OCI-LY1 (cell line): ENCODE measurements at regions not wholly inside any gene's neighbourhood (a gene's known extent, or its start where the extent isn't known, plus 50 kb on each side); places are given as distances from the start of the nearest gene placed in this dataset.

Experiments
- H2AFZ ChIP-seq: fragments of 200-600 bp; sonication (generic), shearing (Covaris generic); 2 replicates; pipeline ENCODE4 v1.6.0; 2014; ENCODE audit warnings: antibody characterized with exemption, mild to moderate bottlenecking, low read length
- H3F3A ChIP-seq: fragments of 200-600 bp; sonication (generic), shearing (Covaris generic); 2 replicates; pipeline ENCODE4 v1.6.0; 2014; ENCODE audit warnings: mild to moderate bottlenecking, antibody characterized with exemption, low read length, moderate library complexity; ENCODE audit not compliant: insufficient read depth
- H3K27ac ChIP-seq: fragments of 200-600 bp; sonication (generic); 2 replicates; pipeline ENCODE4 v1.5.1; 2014; ENCODE audit warnings: low read length, mixed run types, mild to moderate bottlenecking, low read depth; ENCODE audit not compliant: poor library complexity, severe bottlenecking
- H3K27me3 ChIP-seq: fragments of 200-600 bp; sonication (generic); 2 replicates; pipeline ENCODE4 v1.6.0; 2014; ENCODE audit warnings: antibody characterized with exemption, mild to moderate bottlenecking, low read length, moderate library complexity; ENCODE audit not compliant: insufficient read depth
- H3K36me3 ChIP-seq: fragments of 200-600 bp; sonication (generic); 2 replicates; pipeline ENCODE4 v1.6.1; 2014; ENCODE audit warnings: mild to moderate bottlenecking, antibody characterized with exemption, low read length, moderate library complexity, mixed read lengths; ENCODE audit not compliant: insufficient read depth
- H3K4me1 ChIP-seq: fragments of 200-600 bp; sonication (generic); 2 replicates; pipeline ENCODE4 v1.5.1; 2014; ENCODE audit warnings: mild to moderate bottlenecking, low read length, moderate library complexity; ENCODE audit not compliant: insufficient read depth, severe bottlenecking
- H3K4me2 ChIP-seq: fragments of 200-600 bp; sonication (generic), shearing (Covaris generic); 2 replicates; pipeline ENCODE4 v1.6.1; 2014; ENCODE audit warnings: low read length
- H3K4me3 ChIP-seq: fragments of 200-600 bp; sonication (generic); 2 replicates; pipeline ENCODE4 v1.5.1; 2014; ENCODE audit warnings: low read length, low read depth, mild to moderate bottlenecking, mixed read lengths; ENCODE audit not compliant: poor library complexity, severe bottlenecking
- H3K79me2 ChIP-seq: fragments of 200-600 bp; shearing (Covaris generic); 2 replicates; pipeline ENCODE4 v1.6.1; 2016; ENCODE audit warnings: mixed run types, low read length, mixed read lengths; ENCODE audit not compliant: insufficient read depth
- H3K9ac ChIP-seq: fragments of 200-600 bp; sonication (generic), shearing (Covaris generic); 2 replicates; pipeline ENCODE4 v1.6.1; 2014; ENCODE audit warnings: mild to moderate bottlenecking, low read length, mixed read lengths
- H3K9me2 ChIP-seq: fragments of 200-600 bp; sonication (generic), shearing (Covaris generic); 2 replicates; pipeline ENCODE4 v1.6.1; 2014; ENCODE audit warnings: low read depth, mild to moderate bottlenecking, low read length, mixed read lengths
- H3K9me3 ChIP-seq: fragments of 200-600 bp; shearing (Covaris generic); 2 replicates; pipeline ENCODE4 v1.6.1; 2014; ENCODE audit warnings: low read length, mixed read lengths
- H4K20me1 ChIP-seq: fragments of 200-600 bp; sonication (generic), shearing (Covaris generic); 2 replicates; pipeline ENCODE4 v1.6.0; 2016; ENCODE audit warnings: mild to moderate bottlenecking, low read length; ENCODE audit not compliant: insufficient read depth
- CTCF ChIP-seq: fragments of 200-600 bp; sonication (generic), shearing (Covaris generic); IDR thresholded peaks from 2 replicates; pipeline ENCODE4 v1.5.1; 2017; ENCODE audit warnings: mild to moderate bottlenecking, antibody characterized with exemption, low read length, moderate library complexity, mixed read lengths
- EZH2 ChIP-seq: fragments of 200-600 bp; sonication (generic), shearing (Covaris generic); IDR thresholded peaks from 2 replicates; pipeline ENCODE4 v1.8.0; 2017; ENCODE audit warnings: borderline replicate concordance, mixed run types, mild to moderate bottlenecking, antibody characterized with exemption, low read length, moderate library complexity, mixed read lengths

- TF ChIP-seq CTCF (no peak), EZH2 (no peak)
- H3K9me3 ChIP-seq: no peaks in the 10 kb centered on the region
- no peaks in the 10 kb centered on the region for H3K27me3 ChIP-seq
- no peak overlapping the region for H3K4me2 ChIP-seq
- H4K20me1 ChIP-seq: no peaks in the 10 kb centered on the region
- no peaks in the 10 kb centered on the region for H3K4me1 ChIP-seq
- no peak overlapping the region for H2AFZ ChIP-seq
- no peaks in the 10 kb centered on the region for H3K9me2 ChIP-seq
- no peaks in the 10 kb centered on the region for H3K36me3 ChIP-seq
- H3K4me3 ChIP-seq: no peak overlapping the region
- H3K9ac ChIP-seq: no peak overlapping the region
- no peaks in the 10 kb centered on the region for H3K79me2 ChIP-seq
- H3F3A ChIP-seq: no peaks in the 10 kb centered on the region
- no peak overlapping the region for H3K27ac ChIP-seq
Observed at GRCh38 chr1:106268070-106268469, 788.4 kb upstream of the PRMT6 start.

- no peaks in the 10 kb centered on the region for H3K9me2 ChIP-seq
- no peak overlapping the region for H2AFZ ChIP-seq
- H3K27ac ChIP-seq: no peak overlapping the region
- H4K20me1 ChIP-seq: no peaks in the 10 kb centered on the region
- H3K4me1 ChIP-seq: no peaks in the 10 kb centered on the region
- H3K36me3 ChIP-seq: no peaks in the 10 kb centered on the region
- no peaks in the 10 kb centered on the region for H3F3A ChIP-seq
- no peaks in the 10 kb centered on the region for H3K27me3 ChIP-seq
- no peaks in the 10 kb centered on the region for H3K79me2 ChIP-seq
- TF ChIP-seq EZH2 (no peak), CTCF (no peak)
- no peak overlapping the region for H3K4me2 ChIP-seq
- no peaks in the 10 kb centered on the region for H3K9me3 ChIP-seq
- no peak overlapping the region for H3K4me3 ChIP-seq
- no peak overlapping the region for H3K9ac ChIP-seq
Observed at GRCh38 chr1:106276871-106277270, 779.6 kb upstream of the PRMT6 start.

GRCh38 chr1:106277786-106278185 is 778.7 kb upstream of the PRMT6 start:
- Histone ChIP-seq H2AFZ (no peak overlapping the region), H3F3A (no peaks in the 10 kb centered on the region), H3K27ac (no peak overlapping the region), H3K79me2 (no peaks in the 10 kb centered on the region), H3K9ac (no peak overlapping the region), H3K4me1 (no peaks in the 10 kb centered on the region), H3K9me2 (no peaks in the 10 kb centered on the region), H3K36me3 (no peaks in the 10 kb centered on the region), H3K27me3 (no peaks in the 10 kb centered on the region), H3K4me3 (no peak overlapping the region), H3K9me3 (no peaks in the 10 kb centered on the region), H3K4me2 (no peak overlapping the region), H4K20me1 (no peaks in the 10 kb centered on the region)
- TF ChIP-seq CTCF: no peak
- no peak for TF ChIP-seq EZH2
